NB4 (cell line): ENCODE measurements at regions not wholly inside any gene's neighbourhood (a gene's known extent, or its start where the extent isn't known, plus 50 kb on each side); places are given as distances from the start of the nearest gene placed in this dataset.

Experiments
- DNase-seq: peaks from one replicate; pipeline ENCODE4 v3.0.0; 2010; ENCODE audit warnings: low read depth
- H3K4me3 ChIP-seq: one replicate; pipeline ENCODE4 v1.5.1; 2011; ENCODE audit warnings: mild to moderate bottlenecking, low read depth, low read length, moderate library complexity
- MYC ChIP-seq: IDR thresholded peaks from 2 replicates; pipeline ENCODE4 v1.6.1; 2011; ENCODE audit warnings: low read depth, low read length
- POLR2A ChIP-seq: IDR thresholded peaks from 2 replicates; pipeline ENCODE4 v1.6.1; 2011; ENCODE audit warnings: mild to moderate bottlenecking; ENCODE audit not compliant: insufficient read length; ENCODE audit errors: extremely low read depth
- TF ChIP-seq, protein P1 (sequence below): IDR thresholded peaks from 2 replicates; pipeline ENCODE4 v1.6.1; 2011; ENCODE audit warnings: low read depth, low read length
- TF ChIP-seq, protein P2 (sequence below): IDR thresholded peaks from one replicate; pipeline ENCODE4 v1.5.1; 2012; ENCODE audit warnings: low read depth, low read length

DNA sequence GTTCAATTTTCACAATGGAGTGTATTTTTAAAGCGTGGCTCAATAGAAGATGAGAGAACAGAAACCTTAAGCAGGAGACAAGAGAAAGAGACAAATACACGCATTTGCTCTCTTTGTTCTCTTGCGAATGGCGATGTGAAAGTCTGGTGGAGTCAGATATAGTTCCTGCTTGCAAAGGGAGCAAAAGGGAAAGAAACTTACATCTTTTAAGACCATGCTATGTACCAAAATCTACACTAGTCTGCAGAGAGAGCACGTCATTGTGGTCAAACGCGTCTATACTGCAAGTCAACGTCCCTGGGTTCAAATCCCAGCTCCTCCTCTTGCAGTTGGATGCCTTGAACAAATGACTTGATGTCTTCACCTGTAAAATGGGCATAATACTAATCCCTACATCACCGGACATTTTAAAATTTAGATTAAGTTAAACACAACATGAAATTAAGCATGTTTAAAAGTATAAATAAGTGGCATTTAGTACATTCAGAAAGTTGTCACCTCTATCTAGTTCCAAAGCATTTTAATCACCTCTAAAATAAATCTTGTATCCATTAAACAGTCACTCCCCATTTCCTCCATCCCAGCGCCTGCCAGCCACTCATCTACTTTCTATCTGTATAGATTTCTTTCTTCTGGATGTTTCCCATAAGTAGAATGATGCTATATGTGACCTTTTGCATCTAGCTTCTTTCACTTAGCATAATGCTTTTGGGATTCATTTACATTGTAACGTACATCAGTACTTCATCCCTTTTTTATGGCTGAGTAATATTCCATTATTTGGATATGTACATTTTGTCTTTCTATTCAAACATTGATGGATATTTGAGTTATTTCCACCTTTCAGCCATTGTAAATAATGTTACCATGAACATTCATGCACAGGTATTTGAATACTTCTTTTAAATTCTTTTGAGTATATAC is 406.9 kb downstream of the TMEM114 start:
- TF ChIP-seq MYC (no peak), POLR2A (no peak)
- TF ChIP-seq, protein P1, sequence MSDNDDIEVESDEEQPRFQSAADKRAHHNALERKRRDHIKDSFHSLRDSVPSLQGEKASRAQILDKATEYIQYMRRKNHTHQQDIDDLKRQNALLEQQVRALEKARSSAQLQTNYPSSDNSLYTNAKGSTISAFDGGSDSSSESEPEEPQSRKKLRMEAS: no peak
- TF ChIP-seq, protein P2, sequence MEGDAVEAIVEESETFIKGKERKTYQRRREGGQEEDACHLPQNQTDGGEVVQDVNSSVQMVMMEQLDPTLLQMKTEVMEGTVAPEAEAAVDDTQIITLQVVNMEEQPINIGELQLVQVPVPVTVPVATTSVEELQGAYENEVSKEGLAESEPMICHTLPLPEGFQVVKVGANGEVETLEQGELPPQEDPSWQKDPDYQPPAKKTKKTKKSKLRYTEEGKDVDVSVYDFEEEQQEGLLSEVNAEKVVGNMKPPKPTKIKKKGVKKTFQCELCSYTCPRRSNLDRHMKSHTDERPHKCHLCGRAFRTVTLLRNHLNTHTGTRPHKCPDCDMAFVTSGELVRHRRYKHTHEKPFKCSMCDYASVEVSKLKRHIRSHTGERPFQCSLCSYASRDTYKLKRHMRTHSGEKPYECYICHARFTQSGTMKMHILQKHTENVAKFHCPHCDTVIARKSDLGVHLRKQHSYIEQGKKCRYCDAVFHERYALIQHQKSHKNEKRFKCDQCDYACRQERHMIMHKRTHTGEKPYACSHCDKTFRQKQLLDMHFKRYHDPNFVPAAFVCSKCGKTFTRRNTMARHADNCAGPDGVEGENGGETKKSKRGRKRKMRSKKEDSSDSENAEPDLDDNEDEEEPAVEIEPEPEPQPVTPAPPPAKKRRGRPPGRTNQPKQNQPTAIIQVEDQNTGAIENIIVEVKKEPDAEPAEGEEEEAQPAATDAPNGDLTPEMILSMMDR: no peak

DNA sequence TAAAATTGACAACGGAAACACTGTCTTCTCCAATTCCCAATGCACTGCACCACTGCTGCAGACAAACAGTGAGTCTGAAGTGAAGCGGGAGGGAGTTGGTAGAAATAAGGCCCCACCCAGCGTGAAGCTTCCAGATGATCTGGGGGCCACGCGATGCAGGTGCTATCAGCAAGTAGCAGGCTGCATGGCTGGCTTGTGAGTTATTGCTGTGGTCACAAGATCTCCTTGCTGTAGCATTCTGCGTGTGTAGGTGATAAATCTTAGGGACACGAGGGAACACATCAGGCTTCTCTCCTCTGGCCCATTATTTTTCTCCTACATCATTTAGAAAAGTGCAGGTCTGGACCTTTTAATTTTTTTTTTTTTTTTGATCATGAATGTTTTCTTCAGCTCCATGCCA is 407.6 kb downstream of the TMEM114 start:
- DNase-seq: no peak
- H3K4me3 ChIP-seq: no peak overlapping the region
- no peak for TF ChIP-seq MYC
- TF ChIP-seq, protein P2: no peak
- no peak for TF ChIP-seq POLR2A
- TF ChIP-seq, protein P1: no peak

More for the DNA sequence above, 406.9 kb downstream of the TMEM114 start:
- no peak overlapping the region for H3K4me3 ChIP-seq
- DNase-seq: no peak

DNA sequence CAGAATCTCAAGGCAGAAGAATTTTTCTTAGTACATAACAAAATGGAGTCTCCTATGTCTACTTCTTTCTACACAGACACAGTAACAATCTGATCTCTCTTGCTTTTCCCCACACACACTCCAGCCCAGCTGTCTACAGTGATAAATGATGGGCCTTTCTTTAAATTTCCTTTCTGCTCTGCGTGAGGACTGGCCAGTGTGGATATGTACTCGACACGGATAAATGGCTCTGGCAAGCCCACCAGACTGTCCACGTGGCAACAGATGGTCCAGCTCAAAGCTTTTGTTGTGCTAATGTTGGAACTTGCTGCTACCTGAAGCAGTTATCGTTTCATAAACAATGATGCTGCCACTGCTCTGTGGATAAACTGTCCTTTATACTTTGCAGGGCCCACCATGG is 410.7 kb downstream of the TMEM114 start:
- DNase-seq: no peak
- H3K4me3 ChIP-seq: no peak overlapping the region
- TF ChIP-seq MYC: no peak
- TF ChIP-seq POLR2A: no peak

DNA sequence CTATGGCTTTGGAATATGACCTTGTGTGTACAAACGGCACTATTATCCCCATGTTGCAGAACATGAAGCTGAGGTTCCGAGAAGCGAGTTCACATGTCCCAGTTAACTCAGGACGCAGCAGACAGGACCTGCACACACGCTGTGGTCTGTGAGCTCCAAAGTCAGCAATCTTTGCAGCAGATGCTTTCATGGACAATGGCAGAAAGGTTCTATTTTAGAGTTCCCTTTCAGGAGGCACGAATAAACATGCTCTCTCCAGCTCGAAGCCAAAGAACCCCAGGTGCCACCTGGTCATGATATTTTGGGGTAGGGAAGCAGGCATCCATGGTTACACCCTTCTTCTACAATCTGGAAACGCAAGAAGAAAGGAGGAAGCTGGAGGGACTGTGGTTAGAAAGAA is 412.0 kb downstream of the TMEM114 start:
- no peak overlapping the region for H3K4me3 ChIP-seq
- TF ChIP-seq, protein P2: no peak
- TF ChIP-seq, protein P1: no peak
- TF ChIP-seq POLR2A (no peak), MYC (no peak)
- DNase-seq: no peak

DNA sequence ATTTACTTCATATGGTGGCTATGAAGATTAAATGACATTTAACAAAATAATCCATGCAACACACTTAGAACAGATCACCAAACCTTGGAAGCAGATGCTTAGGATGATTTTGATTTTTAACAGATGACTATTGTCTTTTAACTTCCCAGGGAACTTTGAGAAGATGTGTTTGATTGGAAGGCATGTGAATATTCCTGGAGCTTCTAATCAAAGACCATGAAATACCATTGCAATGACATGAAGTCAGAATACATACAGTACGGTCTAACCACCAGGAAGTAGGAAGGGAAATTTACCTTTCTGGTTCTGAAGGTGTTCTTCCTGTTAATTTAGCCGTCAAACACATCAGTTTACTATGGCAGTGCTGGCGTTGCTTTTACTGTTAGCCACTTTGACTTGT is 414.9 kb downstream of the TMEM114 start:
- TF ChIP-seq MYC: no peak
- TF ChIP-seq, protein P2: no peak
- TF ChIP-seq, protein P1: no peak
- TF ChIP-seq POLR2A: no peak
- no peak overlapping the region for H3K4me3 ChIP-seq
- DNase-seq: no peak

DNA sequence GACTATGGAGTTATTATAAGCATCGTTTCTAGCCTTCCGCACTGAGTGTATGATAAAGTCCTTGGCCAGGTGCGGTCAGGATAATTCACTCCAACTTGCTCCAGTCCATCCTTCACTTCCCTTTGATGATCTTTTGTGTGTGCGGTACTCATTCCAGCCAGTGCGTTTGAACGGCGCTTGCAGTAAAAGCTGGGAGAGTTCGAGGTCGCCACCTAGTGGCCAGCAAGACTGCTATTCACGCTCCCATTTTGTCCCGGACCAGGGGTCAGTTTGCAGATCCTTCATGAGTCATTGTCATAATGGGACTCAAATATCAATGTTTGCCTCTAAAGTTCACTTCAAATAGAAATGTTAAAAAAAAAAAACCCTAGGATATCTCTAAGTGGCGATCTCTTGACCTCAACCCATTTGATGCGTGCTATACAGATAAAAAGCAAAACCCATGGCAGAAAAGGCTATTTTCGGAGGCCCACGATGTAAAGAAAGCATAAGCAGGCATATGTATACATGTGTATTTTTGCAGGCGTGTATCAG is 417.1 kb downstream of the TMEM114 start:
- H3K4me3 ChIP-seq: no peak overlapping the region
- TF ChIP-seq, protein P2: peak; percentile 89
- TF ChIP-seq, protein P1: no peak
- DNase-seq: peak; percentile 81
